ENCODE measurements at regions not wholly inside any gene's neighbourhood (a gene's known extent, or its start where the extent isn't known, plus 50 kb on each side); places are given as distances from the start of the nearest gene placed in this dataset.

GRCh38 chr14:82309199-82309598 is 775.5 kb upstream of the SEL1L start:
- no peak for TF ChIP-seq EZH2 (IDR thresholded peaks at IDR 0.05; ENCODE audit: borderline replicate concordance, low read length)
- TF ChIP-seq, protein P1, sequence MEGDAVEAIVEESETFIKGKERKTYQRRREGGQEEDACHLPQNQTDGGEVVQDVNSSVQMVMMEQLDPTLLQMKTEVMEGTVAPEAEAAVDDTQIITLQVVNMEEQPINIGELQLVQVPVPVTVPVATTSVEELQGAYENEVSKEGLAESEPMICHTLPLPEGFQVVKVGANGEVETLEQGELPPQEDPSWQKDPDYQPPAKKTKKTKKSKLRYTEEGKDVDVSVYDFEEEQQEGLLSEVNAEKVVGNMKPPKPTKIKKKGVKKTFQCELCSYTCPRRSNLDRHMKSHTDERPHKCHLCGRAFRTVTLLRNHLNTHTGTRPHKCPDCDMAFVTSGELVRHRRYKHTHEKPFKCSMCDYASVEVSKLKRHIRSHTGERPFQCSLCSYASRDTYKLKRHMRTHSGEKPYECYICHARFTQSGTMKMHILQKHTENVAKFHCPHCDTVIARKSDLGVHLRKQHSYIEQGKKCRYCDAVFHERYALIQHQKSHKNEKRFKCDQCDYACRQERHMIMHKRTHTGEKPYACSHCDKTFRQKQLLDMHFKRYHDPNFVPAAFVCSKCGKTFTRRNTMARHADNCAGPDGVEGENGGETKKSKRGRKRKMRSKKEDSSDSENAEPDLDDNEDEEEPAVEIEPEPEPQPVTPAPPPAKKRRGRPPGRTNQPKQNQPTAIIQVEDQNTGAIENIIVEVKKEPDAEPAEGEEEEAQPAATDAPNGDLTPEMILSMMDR (IDR thresholded peaks at IDR 0.05; ENCODE audit: low read length), result no peak
- Histone ChIP-seq H3K9me3 (ENCODE audit: low read length) (no peaks in the 10 kb centered on the region), H4K20me1 (ENCODE audit: insufficient read depth, low read length) (no peaks in the 10 kb centered on the region)

GRCh38 chr14:82313889-82314288 is 780.2 kb upstream of the SEL1L start:
- Histone ChIP-seq H3K4me3 (ENCODE audit: low read depth, low read length, poor library complexity, severe bottlenecking) (no peak overlapping the region), H3K4me2 (ENCODE audit: low read length) (no peak overlapping the region), H3K9me2 (ENCODE audit: low read depth, low read length) (no peaks in the 10 kb centered on the region), H3K9me3 (ENCODE audit: low read length) (no peaks in the 10 kb centered on the region), H3K27me3 (ENCODE audit: insufficient read depth, low read length) (no peaks in the 10 kb centered on the region), H3K79me2 (ENCODE audit: insufficient read depth, low read length) (no peaks in the 10 kb centered on the region), H3F3A (ENCODE audit: insufficient read depth, low read length) (no peaks in the 10 kb centered on the region), H3K27ac (ENCODE audit: low read depth, low read length, poor library complexity, severe bottlenecking) (no peak overlapping the region), H2AFZ (ENCODE audit: low read length) (no peak overlapping the region), H3K4me1 (ENCODE audit: insufficient read depth, low read length, severe bottlenecking) (no peaks in the 10 kb centered on the region), H3K9ac (ENCODE audit: low read length) (no peak overlapping the region), H4K20me1 (ENCODE audit: insufficient read depth, low read length) (no peaks in the 10 kb centered on the region), H3K36me3 (ENCODE audit: insufficient read depth, low read length) (no peaks in the 10 kb centered on the region)
- no peak for TF ChIP-seq EZH2 (IDR thresholded peaks at IDR 0.05; ENCODE audit: borderline replicate concordance, low read length)
- TF ChIP-seq, protein P1 (IDR thresholded peaks at IDR 0.05; ENCODE audit: low read length), result no peak

More at GRCh38 chr14:82309199-82309598, 775.5 kb upstream of the SEL1L start:
- Histone ChIP-seq H3K9me2 (ENCODE audit: low read depth, low read length) (no peaks in the 10 kb centered on the region), H3K27me3 (ENCODE audit: insufficient read depth, low read length) (no peaks in the 10 kb centered on the region), H3K36me3 (ENCODE audit: insufficient read depth, low read length) (no peaks in the 10 kb centered on the region), H3K4me3 (ENCODE audit: low read depth, low read length, poor library complexity, severe bottlenecking) (no peak overlapping the region), H3K9ac (ENCODE audit: low read length) (no peak overlapping the region), H3K79me2 (ENCODE audit: insufficient read depth, low read length) (no peaks in the 10 kb centered on the region), H3K4me1 (ENCODE audit: insufficient read depth, low read length, severe bottlenecking) (no peaks in the 10 kb centered on the region), H3K4me2 (ENCODE audit: low read length) (no peak overlapping the region), H3F3A (ENCODE audit: insufficient read depth, low read length) (no peaks in the 10 kb centered on the region), H2AFZ (ENCODE audit: low read length) (no peak overlapping the region), H3K27ac (ENCODE audit: low read depth, low read length, poor library complexity, severe bottlenecking) (no peak overlapping the region)

DNA sequence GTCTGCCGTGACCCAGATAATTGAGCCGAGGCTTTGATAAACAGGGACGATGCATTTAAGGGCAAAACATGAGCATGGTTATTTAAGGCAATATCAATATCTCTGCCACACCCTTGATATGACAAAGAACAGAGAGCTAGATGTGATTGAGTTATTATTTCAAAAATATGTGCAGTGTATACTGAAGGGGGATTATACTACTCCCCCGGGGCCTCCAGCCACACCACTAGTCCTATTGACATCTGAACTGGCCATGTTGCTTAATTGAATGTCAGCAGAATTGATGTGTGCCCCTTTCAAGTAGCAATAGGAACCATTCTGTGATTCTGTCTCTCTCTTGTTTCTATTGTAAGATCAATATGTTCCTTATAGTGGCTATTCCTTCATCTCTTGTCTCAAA is 794.8 kb upstream of the SEL1L start:
- H4K20me1 ChIP-seq (ENCODE audit: insufficient read depth, low read length), result no peaks in the 10 kb centered on the region
- H3K9me3 ChIP-seq (ENCODE audit: low read length), result no peaks in the 10 kb centered on the region
- no peak overlapping the region for H3K4me2 ChIP-seq (ENCODE audit: low read length)
- no peaks in the 10 kb centered on the region for H3K9me2 ChIP-seq (ENCODE audit: low read depth, low read length)
- H3K27ac ChIP-seq (ENCODE audit: low read depth, low read length, poor library complexity, severe bottlenecking), result no peak overlapping the region
- H3K27me3 ChIP-seq (ENCODE audit: insufficient read depth, low read length), result no peaks in the 10 kb centered on the region
- no peak overlapping the region for H3K4me3 ChIP-seq (ENCODE audit: low read depth, low read length, poor library complexity, severe bottlenecking)
- no peak for TF ChIP-seq EZH2 (IDR thresholded peaks at IDR 0.05; ENCODE audit: borderline replicate concordance, low read length)
- TF ChIP-seq, protein P1 (IDR thresholded peaks at IDR 0.05; ENCODE audit: low read length), result no peak
- no peaks in the 10 kb centered on the region for H3K36me3 ChIP-seq (ENCODE audit: insufficient read depth, low read length)
- H3K4me1 ChIP-seq (ENCODE audit: insufficient read depth, low read length, severe bottlenecking), result no peaks in the 10 kb centered on the region
- H3F3A ChIP-seq (ENCODE audit: insufficient read depth, low read length), result no peaks in the 10 kb centered on the region
- no peak overlapping the region for H2AFZ ChIP-seq (ENCODE audit: low read length)
- H3K9ac ChIP-seq (ENCODE audit: low read length), result no peak overlapping the region
- H3K79me2 ChIP-seq (ENCODE audit: insufficient read depth, low read length), result no peaks in the 10 kb centered on the region
